ENCODE measurements at regions not wholly inside any gene's neighbourhood (a gene's known extent, or its start where the extent isn't known, plus 50 kb on each side); places are given as distances from the start of the nearest gene placed in this dataset.

DNA sequence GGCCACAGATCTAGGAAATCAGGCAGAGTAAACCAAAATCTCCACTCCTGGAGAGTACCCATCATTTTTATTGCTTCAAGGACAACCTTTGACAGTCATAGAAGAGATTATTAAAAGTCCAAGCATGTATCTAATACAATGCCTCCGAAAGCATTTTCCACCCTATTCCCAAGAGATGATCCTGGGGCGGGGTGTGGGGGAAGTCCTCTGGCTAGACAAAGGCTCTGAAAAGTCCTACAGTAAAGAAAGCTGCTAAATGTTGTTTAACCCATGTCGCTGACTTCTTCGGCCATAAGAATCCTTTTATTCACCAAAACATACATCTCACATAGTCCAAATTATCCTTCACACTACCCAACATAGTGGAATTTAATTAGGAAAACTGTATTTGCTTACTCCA lies 115.7 kb upstream of the STT3B start:
- TF ChIP-seq CTCF (IDR thresholded peaks at IDR 0.05) (no peak), POLR2A (IDR thresholded peaks at IDR 0.05) (no peak), POLR2AphosphoS5 (IDR thresholded peaks at IDR 0.05) (no peak)

Measured in breast epithelium (tissue), 3 donors.